ENCODE measurements at regions not wholly inside any gene's neighbourhood (a gene's known extent, or its start where the extent isn't known, plus 50 kb on each side); places are given as distances from the start of the nearest gene placed in this dataset.
"Not testable (repeated sequence)": the region's sequence is repeated elsewhere in the genome, so short reads cannot be mapped to it uniquely, and the experiment has no call there.

- H4K91ac ChIP-seq (replicated peaks; ENCODE audit: insufficient read length, low read length); DNase-seq (ENCODE audit: low read depth in 1 of 2, low spot score in 2 of 2); H3K56ac ChIP-seq (replicated peaks; ENCODE audit: insufficient read length, low read depth, low read length); H4K8ac ChIP-seq (ENCODE audit: extremely low read depth, insufficient read depth, low read length); H2BK20ac ChIP-seq (ENCODE audit: low read length); H3K27me3 ChIP-seq (replicated peaks in 1 of 4; ENCODE audit: control insufficient read depth in 3 of 4, extremely low read depth in 1 of 4, insufficient read depth in 3 of 4, low read length in 3 of 4); H3K23me2 ChIP-seq (ENCODE audit: low read depth, low read length); H3K79me1 ChIP-seq (ENCODE audit: low read depth, low read length); H3K79me2 ChIP-seq (ENCODE audit: control insufficient read depth in 1 of 2, insufficient read depth in 2 of 2, low read length in 2 of 2); H2AFZ ChIP-seq (ENCODE audit: low read length); FAIRE-seq; H3K4me1 ChIP-seq (replicated peaks in 1 of 4; ENCODE audit: control insufficient read depth in 3 of 4, insufficient read depth in 4 of 4, low read length in 3 of 4); H2BK12ac ChIP-seq (ENCODE audit: low read depth, low read length); H3K4me2 ChIP-seq (ENCODE audit: insufficient read depth in 1 of 2, low read depth in 2 of 2, low read length in 2 of 2); H4K5ac ChIP-seq (ENCODE audit: insufficient read length, low read depth, low read length); H3K27ac ChIP-seq (ENCODE audit: low read depth, low read length); H2BK15ac ChIP-seq (ENCODE audit: low read length); H3K14ac ChIP-seq (ENCODE audit: insufficient read length); H2BK5ac ChIP-seq (ENCODE audit: low read depth, low read length); H3K36me3 ChIP-seq (ENCODE audit: control insufficient read depth in 2 of 4, insufficient read depth in 4 of 4, low read length in 3 of 4); H3K9me3 ChIP-seq (ENCODE audit: insufficient read depth in 2 of 2, low read depth in 1 of 2, low read length in 1 of 2); H3K23ac ChIP-seq (ENCODE audit: insufficient read length); H2AK5ac ChIP-seq (ENCODE audit: low read depth, low read length); H2BK120ac ChIP-seq (replicated peaks; ENCODE audit: low read depth, low read length); H3K18ac ChIP-seq (ENCODE audit: extremely low read depth, low read length); POLR2A ChIA-PET (ENCODE audit: partially characterized antibody); H3K4ac ChIP-seq (replicated peaks; ENCODE audit: insufficient read length, low read depth, low read length); H3K4me3 ChIP-seq (ENCODE audit: extremely low read depth in 1 of 4, insufficient read depth in 2 of 4, low read depth in 3 of 4, low read length in 4 of 4); H3K9ac ChIP-seq (replicated peaks in 1 of 4; ENCODE audit: extremely low read depth in 1 of 4, low read depth in 3 of 4, low read length in 3 of 4); H4K20me1 ChIP-seq (replicated peaks in 1 of 2; ENCODE audit: control insufficient read depth in 1 of 2, insufficient read depth in 2 of 2, low read length in 2 of 2): not testable (repeated sequence)
- 84% methylated on average over 12 of the region's 12 CpGs; no CpG with 5 or more reads in 1 of the 2 experiments for WGBS, 2 experiments (ENCODE audit: extremely low coverage in 1 of 2, insufficient coverage in 1 of 2, insufficient read length in 1 of 2, insufficient replicate concordance in 2 of 2, low coverage in 1 of 2, low lambda C conversion rate in 2 of 2, missing lambda C conversion rate in 1 of 2)
- CTCF ChIA-PET (ENCODE audit: partially characterized antibody) = interaction anchor here (0.6 kb wide), 1 partner anchor 152 kb away, joined by 4 read pairs; no protein-coding TSS in a partner anchor
Observed at GRCh38 chr2:240243049-240243448, 102.6 kb upstream of the OTOS start.

Measured in H1 (cell line).